HFFc6 (cell line): ENCODE measurements at regions not wholly inside any gene's neighbourhood (a gene's known extent, or its start where the extent isn't known, plus 50 kb on each side); places are given as distances from the start of the nearest gene placed in this dataset.

Source experiments
- DNase-seq: peaks from one replicate; pipeline ENCODE4 v3.0.0-alpha.2; 2018
- H3K27ac Mint-ChIP-seq: 2 replicates; pipeline ENCODE4 v1.8.0; 2020; ENCODE audit warnings: mild to moderate bottlenecking, mixed read lengths
- H3K27me3 Mint-ChIP-seq: 2 replicates; pipeline ENCODE4 v1.8.0; 2021; ENCODE audit warnings: mild to moderate bottlenecking, moderate library complexity, mixed read lengths; ENCODE audit not compliant: insufficient read depth
- H3K36me3 Mint-ChIP-seq: 2 replicates; pipeline ENCODE4 v1.8.0; 2021; ENCODE audit warnings: low read depth, mixed read lengths
- H3K4me1 Mint-ChIP-seq: 2 replicates; pipeline ENCODE4 v1.8.0; 2020; ENCODE audit warnings: low read depth, mixed read lengths
- H3K4me3 Mint-ChIP-seq: 2 replicates; pipeline ENCODE4 v1.8.0; 2020; ENCODE audit warnings: mild to moderate bottlenecking, moderate library complexity, mixed read lengths
- H3K9me3 Mint-ChIP-seq: 2 replicates; pipeline ENCODE4 v1.8.0; 2020; ENCODE audit warnings: mild to moderate bottlenecking, mixed read lengths
- CTCF ChIP-seq: fragments of 200-600 bp; sonication (generic); IDR thresholded peaks from 2 replicates; pipeline ENCODE4 v1.5.0; 2021; ENCODE audit warnings: antibody characterized with exemption, mild to moderate bottlenecking

- TF ChIP-seq CTCF: no peak
Observed at GRCh38 chr17:6195123-6195522, 124.9 kb downstream of the WSCD1 start.

GRCh38 chr17:6191405-6192324 is 121.5 kb downstream of the WSCD1 start:
- TF ChIP-seq CTCF: no peak
- no peaks in the 10 kb centered on the region for H3K4me1 Mint-ChIP-seq
- peaks cover 17% of the 10 kb centered on the region for H3K27me3 Mint-ChIP-seq
- peaks cover 5% of the 10 kb centered on the region; the same call in 1 of the 2 replicates for H3K36me3 Mint-ChIP-seq
- DNase-seq: no peak
- no peak overlapping the region for H3K27ac Mint-ChIP-seq
- H3K4me3 Mint-ChIP-seq: no peak overlapping the region
- H3K9me3 Mint-ChIP-seq: peaks cover 18% of the 10 kb centered on the region; the same call in 1 of the 2 replicates

More at GRCh38 chr17:6195123-6195522, 124.9 kb downstream of the WSCD1 start:
- no peak for DNase-seq
- H3K9me3 Mint-ChIP-seq: peaks cover 18% of the 10 kb centered on the region; the same call in 1 of the 2 replicates
- H3K4me3 Mint-ChIP-seq: no peak overlapping the region
- H3K27ac Mint-ChIP-seq: no peak overlapping the region
- no peaks in the 10 kb centered on the region for H3K4me1 Mint-ChIP-seq
- peaks cover 15% of the 10 kb centered on the region for H3K27me3 Mint-ChIP-seq
- peaks cover 5% of the 10 kb centered on the region; the same call in 1 of the 2 replicates for H3K36me3 Mint-ChIP-seq

- Mint-ChIP-seq H3K4me3 (no peak overlapping the region), H3K27me3 (peaks cover 20% of the 10 kb centered on the region), H3K9me3 (peaks cover 6% of the 10 kb centered on the region; the same call in 1 of the 2 replicates), H3K36me3 (no peaks in the 10 kb centered on the region), H3K4me1 (no peaks in the 10 kb centered on the region), H3K27ac (no peak overlapping the region)
- no peak for TF ChIP-seq CTCF
- DNase-seq: no peak
Observed at GRCh38 chr17:6187836-6188235, 117.7 kb downstream of the WSCD1 start.

- H3K9me3 Mint-ChIP-seq: no peaks in the 10 kb centered on the region
Observed at GRCh38 chr17:6186998-6187397, 116.8 kb downstream of the WSCD1 start.

GRCh38 chr17:6184508-6184907 is 114.3 kb downstream of the WSCD1 start:
- Mint-ChIP-seq H3K4me1 (no peaks in the 10 kb centered on the region), H3K9me3 (no peaks in the 10 kb centered on the region), H3K27ac (no peak overlapping the region), H3K4me3 (no peak overlapping the region), H3K27me3 (peaks cover 5% of the 10 kb centered on the region), H3K36me3 (no peaks in the 10 kb centered on the region)
- TF ChIP-seq CTCF: no peak
- DNase-seq: no peak

More at GRCh38 chr17:6186998-6187397, 116.8 kb downstream of the WSCD1 start:
- DNase-seq: no peak
- TF ChIP-seq CTCF: no peak
- H3K36me3 Mint-ChIP-seq: no peaks in the 10 kb centered on the region
- peaks cover 13% of the 10 kb centered on the region for H3K27me3 Mint-ChIP-seq
- H3K4me1 Mint-ChIP-seq: no peaks in the 10 kb centered on the region
- H3K27ac Mint-ChIP-seq: no peak overlapping the region
- H3K4me3 Mint-ChIP-seq: no peak overlapping the region
